WTC11 (cell line): ENCODE measurements at regions not wholly inside any gene's neighbourhood (a gene's known extent, or its start where the extent isn't known, plus 50 kb on each side); places are given as distances from the start of the nearest gene placed in this dataset.

Experiments
- ATAC-seq: fragments of 200-7000 bp; cut with Tn5 transposase; 2 replicates; pipeline ENCODE4 v1.10.0; 2021; ENCODE audit warnings: mild to moderate bottlenecking, moderate library complexity
- CTCF ChIA-PET: fragments of 300-600 bp; sonication (Branson Sonifier 250); formaldehyde crosslinking; loops from one replicate; lab custom pipeline; 2021; ENCODE audit warnings: antibody characterized with exemption; lab: Charles Lee
- POLR2A ChIA-PET: fragments of 350-600 bp; sonication (Branson Sonifier 250); formaldehyde crosslinking; loops from one replicate; lab custom pipeline; 2021; ENCODE audit warnings: antibody characterized with exemption; lab: Charles Lee
- DNase-seq: peaks from one replicate; pipeline ENCODE4 v3.0.0; 2021; ENCODE audit warnings: low spot score
- H3K27ac Mint-ChIP-seq: 2 replicates; pipeline ENCODE4 v1.8.0; 2021; ENCODE audit warnings: mixed read lengths
- H3K27me3 Mint-ChIP-seq: 2 replicates; pipeline ENCODE4 v1.8.0; 2021; ENCODE audit warnings: low read depth, mild to moderate bottlenecking, moderate library complexity, mixed read lengths
- H3K36me3 Mint-ChIP-seq: 2 replicates; pipeline ENCODE4 v1.8.0; 2021; ENCODE audit warnings: mixed read lengths
- H3K4me1 Mint-ChIP-seq: 2 replicates; pipeline ENCODE4 v1.8.0; 2022; ENCODE audit warnings: mixed read lengths
- H3K4me3 Mint-ChIP-seq: 2 replicates; pipeline ENCODE4 v1.8.0; 2021; ENCODE audit warnings: mild to moderate bottlenecking, moderate library complexity, mixed read lengths
- H3K9me3 Mint-ChIP-seq: 2 replicates; pipeline ENCODE4 v1.8.0; 2021; ENCODE audit warnings: mixed read lengths
- CREM ChIP-seq: sonication (generic); formaldehyde crosslinking; IDR thresholded peaks from 2 replicates; pipeline ENCODE4 v1.8.1; 2022; ENCODE audit warnings: mild to moderate bottlenecking, missing genetic modification reagents, moderate library complexity
- FOXJ3 ChIP-seq: sonication (generic); formaldehyde crosslinking; IDR thresholded peaks from 2 replicates; pipeline ENCODE4 v1.9.0; 2021; ENCODE audit warnings: missing genetic modification reagents, mild to moderate bottlenecking, borderline replicate concordance
- JAZF1 ChIP-seq: fragments of 250-450 bp; sonication (Bioruptor Pico); IDR thresholded peaks from 2 replicates; pipeline ENCODE4 v1.9.0; 2021; ENCODE audit warnings: moderate library complexity, mild to moderate bottlenecking, inconsistent platforms
- JUN ChIP-seq: sonication (generic); formaldehyde crosslinking; IDR thresholded peaks from 2 replicates; pipeline ENCODE4 v1.8.0; 2023; ENCODE audit warnings: mild to moderate bottlenecking, missing genetic modification reagents
- KAT7 ChIP-seq: sonication (generic); formaldehyde crosslinking; IDR thresholded peaks from 2 replicates; pipeline ENCODE4 v1.8.1; 2023; ENCODE audit warnings: missing genetic modification reagents, mild to moderate bottlenecking, borderline replicate concordance
- MYBL2 ChIP-seq: sonication (generic); formaldehyde crosslinking; IDR thresholded peaks from 2 replicates; pipeline ENCODE4 v1.8.1; 2023; ENCODE audit warnings: mild to moderate bottlenecking, moderate library complexity, missing genetic modification reagents
- NFATC4 ChIP-seq: fragments of 250-450 bp; sonication (Bioruptor Pico); IDR thresholded peaks from 2 replicates; pipeline ENCODE4 v1.9.0; 2021; ENCODE audit warnings: mild to moderate bottlenecking
- NFYB ChIP-seq: sonication (generic); formaldehyde crosslinking; conservative IDR thresholded peaks from 2 replicates; pipeline ENCODE4 v1.8.0; 2022; ENCODE audit warnings: low read depth, missing genetic modification reagents
- RELA ChIP-seq: sonication (generic); formaldehyde crosslinking; IDR thresholded peaks from 2 replicates; pipeline ENCODE4 v1.8.1; 2022; ENCODE audit warnings: missing genetic modification reagents, mild to moderate bottlenecking, borderline replicate concordance
- TCF7 ChIP-seq: sonication (generic); formaldehyde crosslinking; IDR thresholded peaks from 2 replicates; pipeline ENCODE4 v1.8.0; 2022; ENCODE audit warnings: mild to moderate bottlenecking, low read depth, missing genetic modification reagents, moderate library complexity
- TP53 ChIP-seq: sonication (generic); formaldehyde crosslinking; IDR thresholded peaks from 2 replicates; pipeline ENCODE4 v1.8.1; 2023; ENCODE audit warnings: mild to moderate bottlenecking, missing genetic modification reagents
- ZBTB21 ChIP-seq: sonication (generic); formaldehyde crosslinking; IDR thresholded peaks from 2 replicates; pipeline ENCODE4 v1.8.1; 2023; ENCODE audit warnings: mild to moderate bottlenecking, missing genetic modification reagents, borderline replicate concordance
- ZNF416 ChIP-seq: fragments of 250-450 bp; sonication (Bioruptor Pico); IDR thresholded peaks from 2 replicates; pipeline ENCODE4 v1.9.0; 2021; ENCODE audit warnings: mild to moderate bottlenecking, inconsistent platforms
- ZNF671 ChIP-seq: fragments of 250-450 bp; sonication (Bioruptor Pico); IDR thresholded peaks from 2 replicates; pipeline ENCODE4 v1.8.0; 2021; ENCODE audit warnings: mild to moderate bottlenecking
- TF ChIP-seq, protein P1 (sequence below): sonication (generic); formaldehyde crosslinking; IDR thresholded peaks from 2 replicates; pipeline ENCODE4 v1.8.1; 2023; ENCODE audit warnings: mild to moderate bottlenecking, missing genetic modification reagents, moderate library complexity
- TF ChIP-seq, protein P2 (sequence below): fragments of 250-450 bp; sonication (Bioruptor Pico); IDR thresholded peaks from 2 replicates; pipeline ENCODE4 v1.9.0; 2021; ENCODE audit warnings: mild to moderate bottlenecking, borderline replicate concordance
- TF ChIP-seq, protein P3 (sequence below): sonication (generic); formaldehyde crosslinking; IDR thresholded peaks from 2 replicates; pipeline ENCODE4 v1.8.0; 2022; ENCODE audit warnings: missing genetic modification reagents
- TF ChIP-seq, protein P4 (sequence below): fragments of 250-450 bp; sonication (Bioruptor Pico); IDR thresholded peaks from 2 replicates; pipeline ENCODE4 v1.9.0; 2021; ENCODE audit warnings: mild to moderate bottlenecking
- TF ChIP-seq, protein P5 (sequence below): sonication (generic); formaldehyde crosslinking; IDR thresholded peaks from 2 replicates; pipeline ENCODE4 v1.8.0; 2022; ENCODE audit warnings: mild to moderate bottlenecking, missing genetic modification reagents
- TF ChIP-seq, protein P6 (sequence below): sonication (generic); formaldehyde crosslinking; IDR thresholded peaks from 2 replicates; pipeline ENCODE4 v1.8.1; 2023; ENCODE audit warnings: mild to moderate bottlenecking, missing genetic modification reagents, borderline replicate concordance

DNA sequence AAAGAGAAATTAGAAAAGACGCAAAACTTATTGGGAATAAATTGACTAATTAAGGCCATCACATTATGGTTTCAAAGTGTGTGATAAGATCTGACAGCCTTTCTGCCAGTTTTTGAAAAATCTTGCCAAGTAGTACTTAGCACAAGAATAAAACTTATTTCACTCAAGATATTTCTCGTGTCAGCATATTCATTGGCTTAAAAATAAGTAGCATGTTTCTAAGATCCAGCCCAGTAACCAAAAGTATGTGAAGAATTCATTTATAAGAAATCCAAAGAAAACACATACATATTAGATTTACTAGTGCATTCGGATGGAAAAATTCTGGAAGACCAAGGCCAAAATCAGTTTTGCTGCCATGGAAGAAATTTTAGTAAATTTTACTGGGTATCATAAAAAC is 1135.0 kb downstream of the GALC start:
- TF ChIP-seq JUN (CRISPR knock-in tag) (no peak), MYBL2 (CRISPR knock-in tag) (no peak), ZNF416 (no peak), NFYB (CRISPR knock-in tag) (no peak), NFATC4 (CRISPR knock-in tag) (no peak), RELA (CRISPR knock-in tag) (no peak), KAT7 (CRISPR knock-in tag) (no peak), CREM (CRISPR knock-in tag) (no peak), TP53 (no peak), ZNF671 (no peak), FOXJ3 (CRISPR knock-in tag) (no peak), TCF7 (CRISPR knock-in tag) (no peak), JAZF1 (CRISPR knock-in tag) (no peak), ZBTB21 (CRISPR knock-in tag) (no peak)
- TF ChIP-seq, protein P1, sequence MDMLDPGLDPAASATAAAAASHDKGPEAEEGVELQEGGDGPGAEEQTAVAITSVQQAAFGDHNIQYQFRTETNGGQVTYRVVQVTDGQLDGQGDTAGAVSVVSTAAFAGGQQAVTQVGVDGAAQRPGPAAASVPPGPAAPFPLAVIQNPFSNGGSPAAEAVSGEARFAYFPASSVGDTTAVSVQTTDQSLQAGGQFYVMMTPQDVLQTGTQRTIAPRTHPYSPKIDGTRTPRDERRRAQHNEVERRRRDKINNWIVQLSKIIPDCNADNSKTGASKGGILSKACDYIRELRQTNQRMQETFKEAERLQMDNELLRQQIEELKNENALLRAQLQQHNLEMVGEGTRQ (CRISPR knock-in tag), result no peak
- TF ChIP-seq, protein P2, sequence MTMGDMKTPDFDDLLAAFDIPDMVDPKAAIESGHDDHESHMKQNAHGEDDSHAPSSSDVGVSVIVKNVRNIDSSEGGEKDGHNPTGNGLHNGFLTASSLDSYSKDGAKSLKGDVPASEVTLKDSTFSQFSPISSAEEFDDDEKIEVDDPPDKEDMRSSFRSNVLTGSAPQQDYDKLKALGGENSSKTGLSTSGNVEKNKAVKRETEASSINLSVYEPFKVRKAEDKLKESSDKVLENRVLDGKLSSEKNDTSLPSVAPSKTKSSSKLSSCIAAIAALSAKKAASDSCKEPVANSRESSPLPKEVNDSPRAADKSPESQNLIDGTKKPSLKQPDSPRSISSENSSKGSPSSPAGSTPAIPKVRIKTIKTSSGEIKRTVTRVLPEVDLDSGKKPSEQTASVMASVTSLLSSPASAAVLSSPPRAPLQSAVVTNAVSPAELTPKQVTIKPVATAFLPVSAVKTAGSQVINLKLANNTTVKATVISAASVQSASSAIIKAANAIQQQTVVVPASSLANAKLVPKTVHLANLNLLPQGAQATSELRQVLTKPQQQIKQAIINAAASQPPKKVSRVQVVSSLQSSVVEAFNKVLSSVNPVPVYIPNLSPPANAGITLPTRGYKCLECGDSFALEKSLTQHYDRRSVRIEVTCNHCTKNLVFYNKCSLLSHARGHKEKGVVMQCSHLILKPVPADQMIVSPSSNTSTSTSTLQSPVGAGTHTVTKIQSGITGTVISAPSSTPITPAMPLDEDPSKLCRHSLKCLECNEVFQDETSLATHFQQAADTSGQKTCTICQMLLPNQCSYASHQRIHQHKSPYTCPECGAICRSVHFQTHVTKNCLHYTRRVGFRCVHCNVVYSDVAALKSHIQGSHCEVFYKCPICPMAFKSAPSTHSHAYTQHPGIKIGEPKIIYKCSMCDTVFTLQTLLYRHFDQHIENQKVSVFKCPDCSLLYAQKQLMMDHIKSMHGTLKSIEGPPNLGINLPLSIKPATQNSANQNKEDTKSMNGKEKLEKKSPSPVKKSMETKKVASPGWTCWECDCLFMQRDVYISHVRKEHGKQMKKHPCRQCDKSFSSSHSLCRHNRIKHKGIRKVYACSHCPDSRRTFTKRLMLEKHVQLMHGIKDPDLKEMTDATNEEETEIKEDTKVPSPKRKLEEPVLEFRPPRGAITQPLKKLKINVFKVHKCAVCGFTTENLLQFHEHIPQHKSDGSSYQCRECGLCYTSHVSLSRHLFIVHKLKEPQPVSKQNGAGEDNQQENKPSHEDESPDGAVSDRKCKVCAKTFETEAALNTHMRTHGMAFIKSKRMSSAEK (CRISPR knock-in tag), result no peak
- TF ChIP-seq, protein P3, sequence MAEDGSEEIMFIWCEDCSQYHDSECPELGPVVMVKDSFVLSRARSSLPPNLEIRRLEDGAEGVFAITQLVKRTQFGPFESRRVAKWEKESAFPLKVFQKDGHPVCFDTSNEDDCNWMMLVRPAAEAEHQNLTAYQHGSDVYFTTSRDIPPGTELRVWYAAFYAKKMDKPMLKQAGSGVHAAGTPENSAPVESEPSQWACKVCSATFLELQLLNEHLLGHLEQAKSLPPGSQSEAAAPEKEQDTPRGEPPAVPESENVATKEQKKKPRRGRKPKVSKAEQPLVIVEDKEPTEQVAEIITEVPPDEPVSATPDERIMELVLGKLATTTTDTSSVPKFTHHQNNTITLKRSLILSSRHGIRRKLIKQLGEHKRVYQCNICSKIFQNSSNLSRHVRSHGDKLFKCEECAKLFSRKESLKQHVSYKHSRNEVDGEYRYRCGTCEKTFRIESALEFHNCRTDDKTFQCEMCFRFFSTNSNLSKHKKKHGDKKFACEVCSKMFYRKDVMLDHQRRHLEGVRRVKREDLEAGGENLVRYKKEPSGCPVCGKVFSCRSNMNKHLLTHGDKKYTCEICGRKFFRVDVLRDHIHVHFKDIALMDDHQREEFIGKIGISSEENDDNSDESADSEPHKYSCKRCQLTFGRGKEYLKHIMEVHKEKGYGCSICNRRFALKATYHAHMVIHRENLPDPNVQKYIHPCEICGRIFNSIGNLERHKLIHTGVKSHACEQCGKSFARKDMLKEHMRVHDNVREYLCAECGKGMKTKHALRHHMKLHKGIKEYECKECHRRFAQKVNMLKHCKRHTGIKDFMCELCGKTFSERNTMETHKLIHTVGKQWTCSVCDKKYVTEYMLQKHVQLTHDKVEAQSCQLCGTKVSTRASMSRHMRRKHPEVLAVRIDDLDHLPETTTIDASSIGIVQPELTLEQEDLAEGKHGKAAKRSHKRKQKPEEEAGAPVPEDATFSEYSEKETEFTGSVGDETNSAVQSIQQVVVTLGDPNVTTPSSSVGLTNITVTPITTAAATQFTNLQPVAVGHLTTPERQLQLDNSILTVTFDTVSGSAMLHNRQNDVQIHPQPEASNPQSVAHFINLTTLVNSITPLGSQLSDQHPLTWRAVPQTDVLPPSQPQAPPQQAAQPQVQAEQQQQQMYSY (CRISPR knock-in tag), result no peak
- TF ChIP-seq, protein P4, sequence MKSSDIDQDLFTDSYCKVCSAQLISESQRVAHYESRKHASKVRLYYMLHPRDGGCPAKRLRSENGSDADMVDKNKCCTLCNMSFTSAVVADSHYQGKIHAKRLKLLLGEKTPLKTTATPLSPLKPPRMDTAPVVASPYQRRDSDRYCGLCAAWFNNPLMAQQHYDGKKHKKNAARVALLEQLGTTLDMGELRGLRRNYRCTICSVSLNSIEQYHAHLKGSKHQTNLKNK (CRISPR knock-in tag), result no peak
- TF ChIP-seq, protein P5, sequence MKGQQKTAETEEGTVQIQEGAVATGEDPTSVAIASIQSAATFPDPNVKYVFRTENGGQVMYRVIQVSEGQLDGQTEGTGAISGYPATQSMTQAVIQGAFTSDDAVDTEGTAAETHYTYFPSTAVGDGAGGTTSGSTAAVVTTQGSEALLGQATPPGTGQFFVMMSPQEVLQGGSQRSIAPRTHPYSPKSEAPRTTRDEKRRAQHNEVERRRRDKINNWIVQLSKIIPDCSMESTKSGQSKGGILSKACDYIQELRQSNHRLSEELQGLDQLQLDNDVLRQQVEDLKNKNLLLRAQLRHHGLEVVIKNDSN, result no peak
- TF ChIP-seq, protein P6, sequence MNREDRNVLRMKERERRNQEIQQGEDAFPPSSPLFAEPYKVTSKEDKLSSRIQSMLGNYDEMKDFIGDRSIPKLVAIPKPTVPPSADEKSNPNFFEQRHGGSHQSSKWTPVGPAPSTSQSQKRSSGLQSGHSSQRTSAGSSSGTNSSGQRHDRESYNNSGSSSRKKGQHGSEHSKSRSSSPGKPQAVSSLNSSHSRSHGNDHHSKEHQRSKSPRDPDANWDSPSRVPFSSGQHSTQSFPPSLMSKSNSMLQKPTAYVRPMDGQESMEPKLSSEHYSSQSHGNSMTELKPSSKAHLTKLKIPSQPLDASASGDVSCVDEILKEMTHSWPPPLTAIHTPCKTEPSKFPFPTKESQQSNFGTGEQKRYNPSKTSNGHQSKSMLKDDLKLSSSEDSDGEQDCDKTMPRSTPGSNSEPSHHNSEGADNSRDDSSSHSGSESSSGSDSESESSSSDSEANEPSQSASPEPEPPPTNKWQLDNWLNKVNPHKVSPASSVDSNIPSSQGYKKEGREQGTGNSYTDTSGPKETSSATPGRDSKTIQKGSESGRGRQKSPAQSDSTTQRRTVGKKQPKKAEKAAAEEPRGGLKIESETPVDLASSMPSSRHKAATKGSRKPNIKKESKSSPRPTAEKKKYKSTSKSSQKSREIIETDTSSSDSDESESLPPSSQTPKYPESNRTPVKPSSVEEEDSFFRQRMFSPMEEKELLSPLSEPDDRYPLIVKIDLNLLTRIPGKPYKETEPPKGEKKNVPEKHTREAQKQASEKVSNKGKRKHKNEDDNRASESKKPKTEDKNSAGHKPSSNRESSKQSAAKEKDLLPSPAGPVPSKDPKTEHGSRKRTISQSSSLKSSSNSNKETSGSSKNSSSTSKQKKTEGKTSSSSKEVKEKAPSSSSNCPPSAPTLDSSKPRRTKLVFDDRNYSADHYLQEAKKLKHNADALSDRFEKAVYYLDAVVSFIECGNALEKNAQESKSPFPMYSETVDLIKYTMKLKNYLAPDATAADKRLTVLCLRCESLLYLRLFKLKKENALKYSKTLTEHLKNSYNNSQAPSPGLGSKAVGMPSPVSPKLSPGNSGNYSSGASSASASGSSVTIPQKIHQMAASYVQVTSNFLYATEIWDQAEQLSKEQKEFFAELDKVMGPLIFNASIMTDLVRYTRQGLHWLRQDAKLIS (CRISPR knock-in tag), result no peak
- no peaks in the 10 kb centered on the region for H3K4me1 Mint-ChIP-seq
- H3K27ac Mint-ChIP-seq, result no peak overlapping the region
- CTCF ChIA-PET, result no interaction called here
- no peak overlapping the region for H3K4me3 Mint-ChIP-seq
- DNase-seq, result no peak
- H3K36me3 Mint-ChIP-seq, result no peaks in the 10 kb centered on the region
- no peak for ATAC-seq
- H3K27me3 Mint-ChIP-seq, result no peaks in the 10 kb centered on the region
- POLR2A ChIA-PET, result no interaction called here
- no peaks in the 10 kb centered on the region for H3K9me3 Mint-ChIP-seq
